Adrenal gland (tissue), 5 donors: ENCODE measurements at regions not wholly inside any gene's neighbourhood (a gene's known extent, or its start where the extent isn't known, plus 50 kb on each side); places are given as distances from the start of the nearest gene placed in this dataset.

Experiments used
- POLR2A ChIP-seq, 2 donors: fragments of 450-650 bp; IDR thresholded peaks; one replicate each; pipeline ENCODE4 v1.6.1; 2017; ENCODE audit warnings: antibody characterized with exemption in 2 of 2, mild to moderate bottlenecking in 2 of 2, moderate library complexity in 1 of 2
- TF ChIP-seq, protein P1 (sequence below), 6 experiments: fragments of 450-650 bp in 4 of 6; fragments of 200-600 bp in 2 of 6; sonication (generic) in 1 of 6; IDR thresholded peaks; 1 replicate in 5 of 6; 2 replicates in 1 of 6; pipeline versions ENCODE4 v1.5.1 to v1.8.0; 2016 to 2021; ENCODE audit warnings: antibody characterized with exemption in 6 of 6, mild to moderate bottlenecking in 2 of 6, moderate library complexity in 1 of 6
- donor health status: DM: no; HTN: no; CAD: no.

DNA sequence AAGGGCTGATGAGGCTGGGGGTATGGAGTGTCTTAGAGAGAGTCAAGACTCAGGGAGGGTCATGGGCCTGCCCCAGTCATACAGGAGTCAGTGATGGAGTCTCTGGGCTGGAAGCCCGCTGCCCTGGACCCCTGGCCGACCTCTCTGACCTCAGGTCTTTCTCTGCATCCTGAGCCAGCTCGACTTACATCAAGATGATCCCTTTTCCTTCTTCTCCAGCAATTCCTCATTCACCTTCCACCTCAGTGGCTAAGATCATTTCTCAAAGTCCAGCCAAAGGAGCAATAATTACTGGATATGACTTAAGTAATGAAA, 308.6 kb downstream of the MATN1 start:
- TF ChIP-seq, protein P1, sequence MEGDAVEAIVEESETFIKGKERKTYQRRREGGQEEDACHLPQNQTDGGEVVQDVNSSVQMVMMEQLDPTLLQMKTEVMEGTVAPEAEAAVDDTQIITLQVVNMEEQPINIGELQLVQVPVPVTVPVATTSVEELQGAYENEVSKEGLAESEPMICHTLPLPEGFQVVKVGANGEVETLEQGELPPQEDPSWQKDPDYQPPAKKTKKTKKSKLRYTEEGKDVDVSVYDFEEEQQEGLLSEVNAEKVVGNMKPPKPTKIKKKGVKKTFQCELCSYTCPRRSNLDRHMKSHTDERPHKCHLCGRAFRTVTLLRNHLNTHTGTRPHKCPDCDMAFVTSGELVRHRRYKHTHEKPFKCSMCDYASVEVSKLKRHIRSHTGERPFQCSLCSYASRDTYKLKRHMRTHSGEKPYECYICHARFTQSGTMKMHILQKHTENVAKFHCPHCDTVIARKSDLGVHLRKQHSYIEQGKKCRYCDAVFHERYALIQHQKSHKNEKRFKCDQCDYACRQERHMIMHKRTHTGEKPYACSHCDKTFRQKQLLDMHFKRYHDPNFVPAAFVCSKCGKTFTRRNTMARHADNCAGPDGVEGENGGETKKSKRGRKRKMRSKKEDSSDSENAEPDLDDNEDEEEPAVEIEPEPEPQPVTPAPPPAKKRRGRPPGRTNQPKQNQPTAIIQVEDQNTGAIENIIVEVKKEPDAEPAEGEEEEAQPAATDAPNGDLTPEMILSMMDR (IDR thresholded peaks at IDR 0.05) = no peak
- no peak for TF ChIP-seq POLR2A (IDR thresholded peaks at IDR 0.05)
